RCC 7860 (cell line): ENCODE measurements at regions not wholly inside any gene's neighbourhood (a gene's known extent, or its start where the extent isn't known, plus 50 kb on each side); places are given as distances from the start of the nearest gene placed in this dataset.
"Not testable (repeated sequence)": the region's sequence is repeated elsewhere in the genome, so short reads cannot be mapped to it uniquely, and the experiment has no call there.

Experiments
- DNase-seq: peaks from one replicate; pipeline ENCODE4 v3.0.0-alpha.2; 2015; ENCODE audit warnings: low spot score
- FAIRE-seq: peaks from 2 replicates; lab custom pipeline; 2012; peaks lifted over from hg19 to GRCh38; lab: Jason Lieb, UNC

- peak; percentile 2 for DNase-seq
- not testable (repeated sequence) for FAIRE-seq
Measured at GRCh38 chr9:66601472-66601871, 299.1 kb upstream of the ZNF658 start.

- FAIRE-seq, DNase-seq: not testable (repeated sequence)
Measured at GRCh38 chr9:66631521-66632046, 268.9 kb upstream of the ZNF658 start.

GRCh38 chr9:66647675-66648074 is 252.8 kb upstream of the ZNF658 start:
- not testable (repeated sequence) for FAIRE-seq, DNase-seq

GRCh38 chr9:66690242-66690641 is 210.3 kb upstream of the ZNF658 start:
- FAIRE-seq, DNase-seq: not testable (repeated sequence)

GRCh38 chr9:66695561-66696240 is 204.8 kb upstream of the ZNF658 start:
- DNase-seq, FAIRE-seq: not testable (repeated sequence)

GRCh38 chr9:66697343-66698065 is 203.0 kb upstream of the ZNF658 start:
- not testable (repeated sequence) for FAIRE-seq, DNase-seq

GRCh38 chr9:66698066-66698455 is 202.5 kb upstream of the ZNF658 start:
- not testable (repeated sequence) for FAIRE-seq, DNase-seq

GRCh38 chr9:66701411-66702377 is 198.8 kb upstream of the ZNF658 start:
- not testable (repeated sequence) for DNase-seq, FAIRE-seq

GRCh38 chr9:66711553-66711952 is 189.0 kb upstream of the ZNF658 start:
- FAIRE-seq, DNase-seq: not testable (repeated sequence)

- DNase-seq, FAIRE-seq: not testable (repeated sequence)
Measured at GRCh38 chr9:66712870-66713269, 187.7 kb upstream of the ZNF658 start.

- FAIRE-seq, DNase-seq: not testable (repeated sequence)
Measured at GRCh38 chr9:66713552-66713951, 187.0 kb upstream of the ZNF658 start.

- not testable (repeated sequence) for FAIRE-seq, DNase-seq
Measured at GRCh38 chr9:66720845-66721244, 179.7 kb upstream of the ZNF658 start.

- not testable (repeated sequence) for DNase-seq, FAIRE-seq
Measured at GRCh38 chr9:66727540-66727939, 173.0 kb upstream of the ZNF658 start.

GRCh38 chr9:66736686-66737085 is 163.8 kb upstream of the ZNF658 start:
- not testable (repeated sequence) for DNase-seq, FAIRE-seq

GRCh38 chr9:66738418-66738817 is 162.1 kb upstream of the ZNF658 start:
- DNase-seq, result peak; percentile 0
- not testable (repeated sequence) for FAIRE-seq

GRCh38 chr9:66740136-66740535 is 160.4 kb upstream of the ZNF658 start:
- DNase-seq, FAIRE-seq: not testable (repeated sequence)

GRCh38 chr9:66745846-66746245 is 154.7 kb upstream of the ZNF658 start:
- not testable (repeated sequence) for FAIRE-seq, DNase-seq

GRCh38 chr9:66752324-66752923 is 148.1 kb upstream of the ZNF658 start:
- FAIRE-seq, DNase-seq: not testable (repeated sequence)

GRCh38 chr9:66759825-66760492 is 140.6 kb upstream of the ZNF658 start:
- not testable (repeated sequence) for FAIRE-seq, DNase-seq
